Effector memory CD4-positive, alpha-beta T cell (primary cell): ENCODE measurements at regions not wholly inside any gene's neighbourhood (a gene's known extent, or its start where the extent isn't known, plus 50 kb on each side); places are given as distances from the start of the nearest gene placed in this dataset.

Source experiments
- DNase-seq, 3 donors: peaks; one replicate each; pipeline ENCODE4 v3.0.0-alpha.2; 2020
- H3K27ac ChIP-seq: 2 replicates; pipeline ENCODE4 v1.7.0; 2013; ENCODE audit warnings: mild to moderate bottlenecking, low read length, moderate library complexity; ENCODE audit not compliant: insufficient read depth, poor library complexity, severe bottlenecking
- H3K27me3 ChIP-seq: replicated peaks from 2 replicates; pipeline ENCODE4 v1.7.0; 2013; ENCODE audit warnings: mild to moderate bottlenecking, low read length; ENCODE audit not compliant: insufficient read depth, control insufficient read depth, poor library complexity, severe bottlenecking
- H3K36me3 ChIP-seq: 2 replicates; pipeline ENCODE4 v1.7.0; 2013; ENCODE audit warnings: mild to moderate bottlenecking, low read length, moderate library complexity; ENCODE audit not compliant: control insufficient read depth, insufficient read depth
- H3K4me1 ChIP-seq: 2 replicates; pipeline ENCODE4 v1.7.0; 2013; ENCODE audit warnings: low read length, mild to moderate bottlenecking; ENCODE audit not compliant: control insufficient read depth, insufficient read depth, poor library complexity, severe bottlenecking
- H3K4me3 ChIP-seq: 2 replicates; pipeline ENCODE4 v1.7.0; 2013; ENCODE audit warnings: low read length, low read depth, mild to moderate bottlenecking; ENCODE audit not compliant: insufficient read depth, poor library complexity, severe bottlenecking
- H3K9me3 ChIP-seq: 2 replicates; pipeline ENCODE4 v1.7.0; 2013; ENCODE audit warnings: mild to moderate bottlenecking, low read length, moderate library complexity; ENCODE audit not compliant: control insufficient read depth

DNA sequence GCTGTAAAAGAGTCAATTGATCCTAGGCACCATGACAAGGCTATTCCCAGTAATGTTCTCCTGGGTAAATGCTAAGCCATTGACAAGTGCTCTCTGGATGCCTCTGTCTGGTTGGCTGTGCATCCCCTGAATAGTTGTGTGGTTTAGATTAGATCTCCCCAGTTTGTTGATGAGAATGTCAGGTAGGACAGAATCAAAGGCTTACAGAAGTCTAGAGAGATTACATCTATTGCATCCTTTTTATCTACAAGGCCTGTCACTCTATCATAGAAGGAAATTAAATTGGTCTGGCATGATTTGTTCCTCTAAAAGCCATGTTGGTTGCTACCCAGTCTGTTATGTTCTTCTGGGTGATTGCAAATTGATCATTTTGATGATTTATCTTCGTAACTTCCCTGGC is 548.3 kb downstream of the GATA3 start:
- DNase-seq = no peak
- no peaks in the 10 kb centered on the region for H3K36me3 ChIP-seq
- H3K9me3 ChIP-seq = no peaks in the 10 kb centered on the region
- H3K27me3 ChIP-seq = no peaks in the 10 kb centered on the region
- H3K4me3 ChIP-seq = no peak overlapping the region
- H3K27ac ChIP-seq = no peak overlapping the region
- no peaks in the 10 kb centered on the region for H3K4me1 ChIP-seq

DNA sequence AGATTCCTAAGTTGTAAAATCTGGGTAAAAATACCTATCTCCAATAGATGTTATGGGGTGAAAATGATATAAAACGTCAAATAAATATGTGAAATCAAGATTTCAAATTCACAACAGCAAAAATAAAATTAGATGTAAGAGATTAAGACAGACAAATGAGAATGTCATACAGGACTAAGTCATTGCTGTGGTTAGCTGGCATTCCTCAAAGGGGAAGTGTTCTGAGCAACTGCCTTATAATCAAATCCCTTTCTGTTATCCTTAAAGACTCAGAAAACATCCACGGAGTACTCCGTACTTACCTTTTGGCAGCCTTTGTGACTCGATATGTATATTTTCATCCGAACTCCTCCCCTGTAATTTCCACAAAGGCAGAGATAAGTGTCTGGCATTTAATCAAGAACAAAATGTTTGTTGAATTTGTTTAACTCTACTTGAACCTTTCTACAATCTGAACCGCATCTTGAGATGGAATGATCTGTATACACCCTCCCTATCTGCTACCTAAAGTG is 559.6 kb downstream of the GATA3 start:
- no peaks in the 10 kb centered on the region for H3K9me3 ChIP-seq
- no peak overlapping the region for H3K4me3 ChIP-seq
- no peaks in the 10 kb centered on the region for H3K4me1 ChIP-seq
- H3K27me3 ChIP-seq = no peaks in the 10 kb centered on the region
- H3K36me3 ChIP-seq = no peaks in the 10 kb centered on the region
- H3K27ac ChIP-seq = no peak overlapping the region
- DNase-seq = no peak

DNA sequence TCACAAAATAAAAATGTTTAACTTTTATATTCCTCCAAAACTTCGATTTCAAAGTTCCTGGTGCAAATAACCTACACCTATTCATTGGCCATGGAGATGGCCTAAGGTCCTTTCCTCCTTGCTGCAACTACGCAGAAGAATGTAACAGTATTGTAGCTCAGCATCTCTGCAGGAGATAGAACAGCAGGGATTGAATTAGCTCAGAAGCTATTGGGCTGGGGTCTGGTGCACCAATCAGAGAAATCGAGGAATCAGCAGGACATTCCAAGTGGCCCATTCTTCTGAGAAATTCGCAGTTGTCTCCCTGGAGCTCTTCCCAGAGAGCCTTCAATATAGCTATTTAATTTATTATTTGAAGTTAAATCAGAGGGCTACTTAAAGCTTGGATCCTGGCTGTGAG is 560.6 kb downstream of the GATA3 start:
- H3K4me3 ChIP-seq = no peak overlapping the region
- no peaks in the 10 kb centered on the region for H3K4me1 ChIP-seq
- H3K9me3 ChIP-seq = no peaks in the 10 kb centered on the region

DNA sequence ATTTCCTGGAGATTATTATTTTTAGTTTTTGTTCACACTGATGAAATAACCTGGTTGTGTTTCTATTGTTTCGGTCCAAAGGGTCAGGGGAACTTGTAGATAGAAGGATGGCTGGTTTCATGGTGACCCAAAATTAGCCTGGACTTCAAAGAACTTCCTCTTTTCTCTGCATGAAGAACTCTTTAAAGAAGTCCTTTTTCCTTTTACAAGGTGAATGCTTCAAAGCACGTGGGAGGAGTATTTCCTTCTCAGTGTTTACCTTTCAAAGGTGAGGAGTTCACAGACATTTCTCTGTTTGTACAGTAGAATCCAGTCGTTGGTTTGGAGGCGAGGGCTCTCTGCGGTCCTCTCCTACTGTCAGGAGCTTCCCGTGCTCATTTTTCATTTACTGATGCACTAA is 561.7 kb downstream of the GATA3 start:
- no peaks in the 10 kb centered on the region for H3K4me1 ChIP-seq
- H3K9me3 ChIP-seq = no peaks in the 10 kb centered on the region
- H3K4me3 ChIP-seq = no peak overlapping the region
- H3K27me3 ChIP-seq = no peaks in the 10 kb centered on the region
- H3K27ac ChIP-seq = no peak overlapping the region
- no peak for DNase-seq
- no peaks in the 10 kb centered on the region for H3K36me3 ChIP-seq

More for the DNA sequence above, 560.6 kb downstream of the GATA3 start:
- H3K36me3 ChIP-seq = no peaks in the 10 kb centered on the region
- no peaks in the 10 kb centered on the region for H3K27me3 ChIP-seq
- H3K27ac ChIP-seq = no peak overlapping the region
- no peak for DNase-seq

DNA sequence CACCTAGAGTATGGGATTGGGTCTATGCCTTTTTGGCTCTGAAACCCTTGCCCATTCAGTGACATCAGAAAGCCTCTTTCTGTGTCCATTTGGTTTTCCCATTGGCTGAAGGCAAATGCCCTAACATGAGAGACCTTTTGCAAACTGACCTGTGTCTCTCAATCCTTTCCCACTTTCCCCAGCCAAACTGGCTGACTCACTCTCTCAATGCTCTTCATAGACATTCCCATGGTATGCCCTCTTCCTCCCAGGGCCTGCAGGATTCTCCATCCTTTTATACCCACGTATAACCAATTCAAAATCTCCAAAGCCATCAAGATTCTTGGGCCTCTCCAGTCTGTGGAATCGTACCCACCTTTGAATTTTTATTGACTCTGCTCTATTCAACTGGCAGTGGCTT is 563.3 kb downstream of the GATA3 start:
- no peak for DNase-seq
- Histone ChIP-seq H3K9me3 (no peaks in the 10 kb centered on the region), H3K27ac (no peak overlapping the region), H3K36me3 (no peaks in the 10 kb centered on the region), H3K4me3 (no peak overlapping the region), H3K4me1 (no peaks in the 10 kb centered on the region), H3K27me3 (no peaks in the 10 kb centered on the region)

DNA sequence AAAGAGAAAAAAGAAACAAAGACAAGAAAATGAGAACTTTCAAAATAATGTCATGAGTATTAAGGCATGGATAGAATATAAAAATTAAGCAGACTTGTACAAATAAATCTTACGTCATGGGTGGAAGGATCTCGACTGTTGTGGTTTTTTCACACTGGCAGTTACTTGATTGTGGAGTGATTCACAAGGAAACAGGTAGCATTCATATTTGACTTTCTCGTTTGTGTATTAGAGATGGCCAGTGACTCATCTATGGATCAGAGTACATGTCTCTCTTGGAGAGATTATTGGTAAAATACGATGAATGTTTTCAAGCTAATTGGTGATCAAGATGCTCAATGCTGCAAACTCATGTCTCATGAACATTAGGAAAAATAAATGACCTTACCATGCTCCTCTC is 564.3 kb downstream of the GATA3 start:
- Histone ChIP-seq H3K27ac (no peak overlapping the region), H3K9me3 (no peaks in the 10 kb centered on the region), H3K27me3 (no peaks in the 10 kb centered on the region), H3K4me1 (no peaks in the 10 kb centered on the region), H3K4me3 (no peak overlapping the region), H3K36me3 (no peaks in the 10 kb centered on the region)
- no peak for DNase-seq

DNA sequence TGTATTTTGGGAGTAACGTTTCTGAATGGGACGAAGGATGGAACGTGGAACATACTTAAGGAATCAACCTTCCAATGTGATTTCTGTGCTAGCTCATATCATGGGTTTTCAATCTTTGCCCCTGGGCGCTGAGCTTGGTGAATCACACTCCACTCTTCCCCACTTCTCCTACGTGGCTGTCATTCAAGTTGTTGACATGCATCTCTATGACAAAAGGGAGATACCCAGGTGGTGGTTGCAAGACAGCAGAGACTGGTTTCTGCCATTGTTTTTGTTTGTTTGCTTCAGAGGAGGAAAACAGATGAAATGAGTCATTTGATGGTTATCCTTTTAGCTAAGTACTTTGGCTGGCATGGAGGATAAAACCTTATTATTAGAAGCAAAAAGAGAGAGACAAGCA is 573.9 kb downstream of the GATA3 start:
- no peaks in the 10 kb centered on the region for H3K27me3 ChIP-seq
- no peak for DNase-seq
- no peaks in the 10 kb centered on the region for H3K4me1 ChIP-seq
- H3K9me3 ChIP-seq = no peaks in the 10 kb centered on the region
- H3K4me3 ChIP-seq = no peak overlapping the region
- no peaks in the 10 kb centered on the region for H3K36me3 ChIP-seq
- no peak overlapping the region for H3K27ac ChIP-seq

DNA sequence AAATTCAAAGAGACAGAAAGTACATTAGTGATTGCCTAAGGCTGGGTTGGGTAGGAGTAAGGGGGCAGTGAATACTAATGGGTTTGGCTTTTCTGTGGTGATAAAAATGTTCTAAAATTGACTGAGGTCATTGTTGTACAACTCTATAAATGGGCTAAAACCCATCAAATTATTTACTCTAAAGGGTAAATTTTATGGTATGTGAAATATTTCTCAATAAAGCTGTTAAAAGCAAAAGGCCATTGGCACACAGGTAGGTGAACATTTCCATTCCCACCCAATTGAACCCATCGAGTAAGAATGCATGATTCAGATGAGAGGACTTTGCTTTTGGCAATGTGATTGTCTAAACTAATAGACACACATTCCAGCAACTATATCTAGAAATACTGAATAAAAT is 579.4 kb downstream of the GATA3 start:
- no peaks in the 10 kb centered on the region for H3K9me3 ChIP-seq
- no peak overlapping the region for H3K27ac ChIP-seq
- no peak for DNase-seq
- no peak overlapping the region for H3K4me3 ChIP-seq
- no peaks in the 10 kb centered on the region for H3K27me3 ChIP-seq
- no peaks in the 10 kb centered on the region for H3K36me3 ChIP-seq
- no peaks in the 10 kb centered on the region for H3K4me1 ChIP-seq

DNA sequence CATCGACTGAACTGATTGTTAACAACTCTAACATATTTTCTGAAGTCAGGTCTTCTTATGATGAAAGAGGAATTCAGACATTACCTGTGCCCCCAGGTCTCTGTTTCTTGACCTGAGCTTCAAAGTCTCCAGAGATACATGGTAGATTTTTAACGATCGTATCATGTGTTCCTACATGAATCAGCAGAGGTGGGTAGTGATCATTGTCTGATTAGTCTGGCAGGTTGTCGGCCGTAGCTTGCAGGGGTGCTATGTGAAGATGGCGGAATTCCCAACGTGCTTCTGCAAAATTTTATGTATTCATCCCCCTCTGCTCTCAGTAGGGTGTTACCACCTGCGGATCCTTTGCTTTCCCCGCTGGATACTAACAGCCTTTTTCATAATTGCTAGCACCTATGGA is 581.9 kb downstream of the GATA3 start:
- Histone ChIP-seq H3K27me3 (no peaks in the 10 kb centered on the region), H3K36me3 (no peaks in the 10 kb centered on the region), H3K9me3 (no peaks in the 10 kb centered on the region), H3K27ac (no peak overlapping the region), H3K4me1 (no peaks in the 10 kb centered on the region), H3K4me3 (no peak overlapping the region)
- DNase-seq = no peak

DNA sequence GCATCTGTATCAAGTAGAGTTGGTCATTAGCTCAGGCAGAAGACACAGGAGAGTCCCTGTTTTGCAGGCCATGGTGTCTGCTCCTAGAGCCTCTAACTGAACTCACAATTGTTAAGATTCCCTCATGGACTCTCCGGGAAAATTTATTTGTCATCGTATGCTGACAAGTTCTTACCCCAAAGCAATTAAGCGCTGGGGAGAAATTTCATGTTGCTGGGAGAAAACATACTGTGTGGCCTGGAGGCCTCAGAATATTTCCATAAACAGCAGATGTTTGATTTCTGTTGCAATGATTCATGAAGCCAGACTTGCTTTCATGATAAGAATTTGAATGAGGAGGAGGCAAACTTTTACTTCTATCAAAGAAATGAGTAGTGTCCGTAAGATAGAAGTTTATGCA is 583.2 kb downstream of the GATA3 start:
- Histone ChIP-seq H3K4me1 (no peaks in the 10 kb centered on the region), H3K4me3 (no peak overlapping the region), H3K27me3 (no peaks in the 10 kb centered on the region), H3K9me3 (no peaks in the 10 kb centered on the region), H3K36me3 (no peaks in the 10 kb centered on the region), H3K27ac (no peak overlapping the region)
- DNase-seq = no peak
